IMR-90 (cell line): ENCODE measurements at regions not wholly inside any gene's neighbourhood (a gene's known extent, or its start where the extent isn't known, plus 50 kb on each side); places are given as distances from the start of the nearest gene placed in this dataset.

ENCODE experiments used
- ATAC-seq: fragments of 200-7000 bp; cut with Tn5 transposase; 2 replicates; pipeline ENCODE4 v1.9.1; 2020; ENCODE audit warnings: low read depth, mild to moderate bottlenecking, moderate library complexity
- BruUV-seq: library from RNA; stranded (reverse); fragments of 400-500 nt; replicated peaks from 2 replicates; lab custom pipeline; 2021; lab: Mats Ljungman, UMichigan
- CTCF ChIA-PET: fragments of 300-600 bp; formaldehyde crosslinking; extraction: SDS; loops from one replicate; lab custom pipeline; 2021; ENCODE audit warnings: antibody characterized with exemption; lab: Yijun Ruan, JAX
- POLR2A ChIA-PET: fragments of 300-600 bp; sonication (Branson Sonifier 250); formaldehyde crosslinking; loops from one replicate; lab custom pipeline; 2022; ENCODE audit warnings: antibody characterized with exemption; ENCODE audit not compliant: unreplicated experiment; lab: Charles Lee
- DNase-seq: peaks from one replicate; pipeline ENCODE4 v3.0.0; 2013
- H2AFZ ChIP-seq: replicated peaks from 2 replicates; pipeline ENCODE3; 2013; ENCODE audit warnings: low read length, mild to moderate bottlenecking; ENCODE audit not compliant: poor library complexity
- H2AK5ac ChIP-seq: 2 replicates; pipeline ENCODE4 v1.6.1; 2013; ENCODE audit warnings: low read depth, low read length, inconsistent platforms
- H2AK9ac ChIP-seq: replicated peaks from 2 replicates; pipeline ENCODE3; 2013; ENCODE audit warnings: mild to moderate bottlenecking, low read depth, low read length, moderate library complexity; ENCODE audit not compliant: poor library complexity
- H2BK120ac ChIP-seq: 2 replicates; pipeline ENCODE4 v1.6.1; 2013; ENCODE audit warnings: low read depth, low read length, inconsistent platforms
- H2BK15ac ChIP-seq: 3 replicates; pipeline ENCODE4 v1.6.1; 2013; ENCODE audit warnings: low read depth, low read length, inconsistent platforms
- H2BK20ac ChIP-seq: 2 replicates; pipeline ENCODE4 v1.6.1; 2013; ENCODE audit warnings: low read depth, mild to moderate bottlenecking, inconsistent platforms, low read length, moderate library complexity
- H2BK5ac ChIP-seq: 2 replicates; pipeline ENCODE4 v1.6.1; 2013; ENCODE audit warnings: mild to moderate bottlenecking, low read depth, low read length, inconsistent platforms; ENCODE audit not compliant: poor library complexity, severe bottlenecking
- H3K14ac ChIP-seq: replicated peaks from 2 replicates; pipeline ENCODE4 v1.6.1; 2013; ENCODE audit warnings: low read depth, low read length, inconsistent platforms
- H3K18ac ChIP-seq: 2 replicates; pipeline ENCODE4 v1.6.1; 2013; ENCODE audit warnings: low read depth, low read length, control low read depth
- H3K23ac ChIP-seq: 2 replicates; pipeline ENCODE4 v1.6.1; 2013; ENCODE audit warnings: low read depth, low read length, inconsistent platforms
- H3K27ac ChIP-seq: 2 replicates; pipeline ENCODE4 v1.5.1; 2013; ENCODE audit warnings: mild to moderate bottlenecking, control low read depth, low read length; ENCODE audit not compliant: insufficient read depth
- H3K27me3 ChIP-seq: 2 replicates; pipeline ENCODE4 v1.6.1; 2013; ENCODE audit warnings: low read length; ENCODE audit not compliant: control insufficient read depth, insufficient read depth
- H3K36me3 ChIP-seq: 2 replicates; pipeline ENCODE4 v1.6.1; 2013; ENCODE audit warnings: low read length, mixed read lengths; ENCODE audit not compliant: control insufficient read depth, insufficient read depth
- H3K4ac ChIP-seq: 2 replicates; pipeline ENCODE4 v1.6.1; 2013; ENCODE audit warnings: low read depth, low read length, inconsistent platforms
- H3K4me1 ChIP-seq: 2 replicates; pipeline ENCODE4 v1.6.1; 2013; ENCODE audit warnings: low read length, mixed read lengths; ENCODE audit not compliant: control insufficient read depth, insufficient read depth
- H3K4me2 ChIP-seq: 2 replicates; pipeline ENCODE4 v1.6.1; 2013; ENCODE audit warnings: low read depth, mild to moderate bottlenecking, control low read depth, low read length, moderate library complexity
- H3K4me3 ChIP-seq: 2 replicates; pipeline ENCODE4 v1.5.1; 2013; ENCODE audit warnings: low read depth, mild to moderate bottlenecking, control low read depth, low read length, moderate library complexity; ENCODE audit not compliant: insufficient read depth
- H3K56ac ChIP-seq: 2 replicates; pipeline ENCODE4 v1.6.1; 2013; ENCODE audit warnings: low read length, inconsistent platforms; ENCODE audit not compliant: insufficient read depth; ENCODE audit errors: extremely low read depth
- H3K79me1 ChIP-seq, 2 experiments: 2 replicates each; pipeline ENCODE4 v1.6.1; 2013; ENCODE audit warnings: low read length in 2 of 2, inconsistent platforms in 1 of 2, low read depth in 1 of 2
- H3K9ac ChIP-seq: 2 replicates; pipeline ENCODE4 v1.6.1; 2013; ENCODE audit warnings: low read depth, low read length, control low read depth
- H3K9me1 ChIP-seq: 2 replicates; pipeline ENCODE4 v1.6.1; 2013; ENCODE audit warnings: low read length, inconsistent platforms; ENCODE audit not compliant: insufficient read depth
- H3K9me3 ChIP-seq: 2 replicates; pipeline ENCODE4 v1.6.1; 2013; ENCODE audit warnings: low read length; ENCODE audit not compliant: control insufficient read depth, insufficient read depth
- H4K20me1 ChIP-seq: 2 replicates; pipeline ENCODE4 v1.6.1; 2013; ENCODE audit warnings: low read length, inconsistent platforms; ENCODE audit not compliant: insufficient read depth
- H4K5ac ChIP-seq: 2 replicates; pipeline ENCODE4 v1.6.1; 2013; ENCODE audit warnings: mild to moderate bottlenecking, low read depth, low read length, control low read depth
- H4K8ac ChIP-seq, 2 experiments: 2 replicates each; pipeline ENCODE4 v1.6.1; 2013; ENCODE audit warnings: low read depth in 2 of 2, low read length in 2 of 2, control low read depth in 1 of 2, inconsistent platforms in 1 of 2
- H4K91ac ChIP-seq: 2 replicates; pipeline ENCODE4 v1.6.1; 2013; ENCODE audit warnings: low read depth, low read length, inconsistent platforms; ENCODE audit not compliant: insufficient read depth
- BHLHE40 ChIP-seq: fragments of 150-350 bp; IDR thresholded peaks from 2 replicates; pipeline ENCODE4 v1.6.1; 2016; ENCODE audit warnings: mild to moderate bottlenecking, low read depth, low read length
- CEBPB ChIP-seq: IDR thresholded peaks from 2 replicates; pipeline ENCODE4 v1.6.1; 2012; ENCODE audit warnings: low read depth, low read length, improper control_type of control experiment
- CHD1 ChIP-seq: IDR thresholded peaks from 2 replicates; pipeline ENCODE4 v1.6.1; 2012; ENCODE audit warnings: low read depth, low read length, improper control_type of control experiment
- ELK1 ChIP-seq: fragments of 150-350 bp; IDR thresholded peaks from 2 replicates; pipeline ENCODE4 v1.6.1; 2016; ENCODE audit warnings: low read depth, mild to moderate bottlenecking, low read length, moderate library complexity, borderline replicate concordance
- FOS ChIP-seq: fragments of 150-350 bp; IDR thresholded peaks from 2 replicates; pipeline ENCODE4 v1.6.1; 2016; ENCODE audit warnings: low read depth, low read length
- MAFK ChIP-seq: IDR thresholded peaks from 2 replicates; pipeline ENCODE4 v1.6.1; 2012; ENCODE audit warnings: low read depth, low read length, improper control_type of control experiment
- MAZ ChIP-seq: IDR thresholded peaks from 2 replicates; pipeline ENCODE4 v1.6.1; 2012; ENCODE audit warnings: low read depth, mild to moderate bottlenecking, low read length, improper control_type of control experiment, moderate library complexity, borderline replicate concordance
- MXI1 ChIP-seq: IDR thresholded peaks from 2 replicates; pipeline ENCODE4 v1.6.1; 2012; ENCODE audit warnings: low read depth, mild to moderate bottlenecking, low read length, moderate library complexity, borderline replicate concordance
- NFE2L2 ChIP-seq: fragments of 150-350 bp; IDR thresholded peaks from 2 replicates; pipeline ENCODE4 v1.6.1; 2016; ENCODE audit warnings: low read depth, mild to moderate bottlenecking, low read length
- POLR2A ChIP-seq: IDR thresholded peaks from 2 replicates; pipeline ENCODE4 v1.6.1; 2012; ENCODE audit warnings: mild to moderate bottlenecking, low read depth, low read length
- RAD21 ChIP-seq: IDR thresholded peaks from 2 replicates; pipeline ENCODE4 v1.6.1; 2012; ENCODE audit warnings: low read length, improper control_type of control experiment
- RCOR1 ChIP-seq: IDR thresholded peaks from 2 replicates; pipeline ENCODE4 v1.6.1; 2012; ENCODE audit warnings: mild to moderate bottlenecking, low read length, improper control_type of control experiment; ENCODE audit not compliant: insufficient replicate concordance
- RFX5 ChIP-seq: IDR thresholded peaks from 2 replicates; pipeline ENCODE4 v1.8.0; 2012; ENCODE audit warnings: low read depth, mild to moderate bottlenecking, low read length, moderate library complexity
- SMC3 ChIP-seq: fragments of 150-350 bp; IDR thresholded peaks from 2 replicates; pipeline ENCODE4 v1.6.1; 2016; ENCODE audit warnings: low read depth, mild to moderate bottlenecking, antibody characterized with exemption, low read length, moderate library complexity
- USF2 ChIP-seq: fragments of 150-350 bp; IDR thresholded peaks from 2 replicates; pipeline ENCODE4 v1.6.1; 2017; ENCODE audit warnings: mild to moderate bottlenecking, antibody characterized with exemption, low read length, low read depth
- WGBS, 2 experiments: methylation state at CpG; one replicate each; pipeline versions ENCODE4 v1.1.5 to v1.1.7; 2013; ENCODE audit warnings: missing lambda C conversion rate in 2 of 2; ENCODE audit not compliant: insufficient read length in 1 of 2; ENCODE audit errors: extremely low coverage in 2 of 2; 5-methylcytosine and 5-hydroxymethylcytosine counted together
- dilution Hi-C: fragments of 300-500 bp; cut with HindIII; formaldehyde crosslinking; loops from one replicate; pipeline ENCODE4 v1.14.3; 2018; ENCODE audit warnings: low sequenced_read_pairs; ENCODE audit not compliant: unreplicated experiment
- in situ Hi-C: fragments of 300-500 bp; cut with MboI; formaldehyde crosslinking; loops from 3 replicates; pipeline ENCODE4 v1.14.3; 2019; ENCODE audit warnings: low sequenced_read_pairs, inconsistent platforms, mixed read lengths
- intact Hi-C: fragments of 100-400 bp; cut with micrococcal nuclease; formaldehyde crosslinking; loops from 2 replicates; pipeline ENCODE4 v1.10.0; 2022
- TF ChIP-seq, protein P1 (sequence below): conservative IDR thresholded peaks from 2 replicates; pipeline ENCODE4 v1.5.1; 2012; ENCODE audit warnings: mild to moderate bottlenecking, low read depth, low read length, improper control_type of control experiment

- Histone ChIP-seq H3K36me3 (no peaks in the 10 kb centered on the region), H2AFZ (no peak overlapping the region), H3K4me2 (no peak overlapping the region), H2BK20ac (no peak overlapping the region), H3K56ac (no peak overlapping the region), H3K9ac (no peak overlapping the region), H3K4ac (no peak overlapping the region), H4K20me1 (no peaks in the 10 kb centered on the region), H2BK120ac (no peak overlapping the region), H3K27me3 (no peaks in the 10 kb centered on the region), H3K9me3 (no peaks in the 10 kb centered on the region), H3K14ac (no peak overlapping the region), H3K27ac (no peak overlapping the region), H2AK9ac (no peak overlapping the region), H3K79me1 (no peaks in the 10 kb centered on the region), H3K9me1 (0 out of 2 replicates have a peak, but pooled peaks cover 9% of the 10 kb centered on the region), H3K4me1 (peaks cover 10% of the 10 kb centered on the region), H4K91ac (no peak overlapping the region), H3K4me3 (no peak overlapping the region), H2AK5ac (peak overlapping the region; percentile 28; the same call in 1 of the 2 replicates), H2BK15ac (no peak overlapping the region), H4K8ac (no peak overlapping the region), H4K5ac (no peak overlapping the region), H3K23ac (no peak overlapping the region), H2BK5ac (no peak overlapping the region), H3K18ac (no peak overlapping the region)
- ATAC-seq (no peak), DNase-seq (no peak)
- in situ Hi-C loops, result no loop called here
- WGBS, 2 experiments, result no CpG with 5 or more reads among the region's 6 CpGs
- POLR2A ChIA-PET, result no interaction called here
- intact Hi-C loops, result loop anchor here (10.0 kb wide), 1 partner anchor 438 kb away; the partner anchor contains the start of gene JARID2
- CTCF ChIA-PET, result no interaction called here
- dilution Hi-C loops, result no loop called here
- no TSS peak for BruUV-seq
- no peak for TF ChIP-seq CEBPB
- TF ChIP-seq MAZ, result no peak
- no peak for TF ChIP-seq RAD21
- no peak for TF ChIP-seq CHD1
- no peak for TF ChIP-seq SMC3
- no peak for TF ChIP-seq BHLHE40
- TF ChIP-seq MAFK, result no peak
- TF ChIP-seq ELK1, result no peak
- TF ChIP-seq, protein P1, sequence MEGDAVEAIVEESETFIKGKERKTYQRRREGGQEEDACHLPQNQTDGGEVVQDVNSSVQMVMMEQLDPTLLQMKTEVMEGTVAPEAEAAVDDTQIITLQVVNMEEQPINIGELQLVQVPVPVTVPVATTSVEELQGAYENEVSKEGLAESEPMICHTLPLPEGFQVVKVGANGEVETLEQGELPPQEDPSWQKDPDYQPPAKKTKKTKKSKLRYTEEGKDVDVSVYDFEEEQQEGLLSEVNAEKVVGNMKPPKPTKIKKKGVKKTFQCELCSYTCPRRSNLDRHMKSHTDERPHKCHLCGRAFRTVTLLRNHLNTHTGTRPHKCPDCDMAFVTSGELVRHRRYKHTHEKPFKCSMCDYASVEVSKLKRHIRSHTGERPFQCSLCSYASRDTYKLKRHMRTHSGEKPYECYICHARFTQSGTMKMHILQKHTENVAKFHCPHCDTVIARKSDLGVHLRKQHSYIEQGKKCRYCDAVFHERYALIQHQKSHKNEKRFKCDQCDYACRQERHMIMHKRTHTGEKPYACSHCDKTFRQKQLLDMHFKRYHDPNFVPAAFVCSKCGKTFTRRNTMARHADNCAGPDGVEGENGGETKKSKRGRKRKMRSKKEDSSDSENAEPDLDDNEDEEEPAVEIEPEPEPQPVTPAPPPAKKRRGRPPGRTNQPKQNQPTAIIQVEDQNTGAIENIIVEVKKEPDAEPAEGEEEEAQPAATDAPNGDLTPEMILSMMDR, result no peak
- no peak for TF ChIP-seq POLR2A
- no peak for TF ChIP-seq NFE2L2
- no peak for TF ChIP-seq RFX5
- no peak for TF ChIP-seq FOS
- TF ChIP-seq RCOR1, result no peak
- TF ChIP-seq MXI1, result no peak
- TF ChIP-seq USF2, result no peak
Measured at GRCh38 chr6:14807130-14807529, 438.7 kb upstream of the JARID2 start.
